BE2C (cell line): ENCODE measurements at regions not wholly inside any gene's neighbourhood (a gene's known extent, or its start where the extent isn't known, plus 50 kb on each side); places are given as distances from the start of the nearest gene placed in this dataset.

Experiments
- DNase-seq: peaks from one replicate; pipeline ENCODE4 v3.0.0-alpha.2; 2020
- H3K27me3 ChIP-seq: fragments of 250-450 bp; sonication (Bioruptor Pico); 2 replicates; pipeline ENCODE4 v1.5.1; 2020; ENCODE audit warnings: mild to moderate bottlenecking
- H3K36me3 ChIP-seq: fragments of 250-450 bp; sonication (Bioruptor Pico); 2 replicates; pipeline ENCODE4 v1.5.1; 2020; ENCODE audit warnings: mild to moderate bottlenecking
- H3K4me1 ChIP-seq: fragments of 250-450 bp; sonication (Bioruptor Pico); 2 replicates; pipeline ENCODE4 v1.5.1; 2020
- H3K4me3 ChIP-seq: 2 replicates; pipeline ENCODE4 v1.5.1; 2011; ENCODE audit warnings: low read depth, low read length
- H3K9me3 ChIP-seq: fragments of 250-450 bp; sonication (Bioruptor Pico); 2 replicates; pipeline ENCODE4 v1.5.1; 2020
- CTCF ChIP-seq: IDR thresholded peaks from 2 replicates; pipeline ENCODE4 v1.5.1; 2012; ENCODE audit warnings: mild to moderate bottlenecking, low read depth, low read length

GRCh38 chr3:115563984-115564383, 59.3 kb upstream of the GAP43 start:
- no peak for DNase-seq
- H3K27me3 ChIP-seq = no peaks in the 10 kb centered on the region
- no peak overlapping the region for H3K4me3 ChIP-seq
- no peaks in the 10 kb centered on the region; the same call in 1 of the 2 replicates for H3K4me1 ChIP-seq
- no peak for TF ChIP-seq CTCF
- no peaks in the 10 kb centered on the region for H3K9me3 ChIP-seq
- no peaks in the 10 kb centered on the region for H3K36me3 ChIP-seq

- H3K4me3 ChIP-seq = no peak overlapping the region
- TF ChIP-seq CTCF = no peak
- no peaks in the 10 kb centered on the region for H3K9me3 ChIP-seq
- no peaks in the 10 kb centered on the region for H3K36me3 ChIP-seq
- H3K27me3 ChIP-seq = no peaks in the 10 kb centered on the region
- no peak for DNase-seq
- H3K4me1 ChIP-seq = no peaks in the 10 kb centered on the region
Observed at GRCh38 chr3:115571413-115571812, 51.9 kb upstream of the GAP43 start.
